ENCODE measurements at regions not wholly inside any gene's neighbourhood (a gene's known extent, or its start where the extent isn't known, plus 50 kb on each side); places are given as distances from the start of the nearest gene placed in this dataset.

- Histone ChIP-seq H3K14ac (ENCODE audit: insufficient read length) (no peak overlapping the region), H2BK120ac (replicated peaks; ENCODE audit: low read depth, low read length) (no peak overlapping the region), H3K79me1 (ENCODE audit: low read depth, low read length) (no peaks in the 10 kb centered on the region), H2BK12ac (ENCODE audit: low read depth, low read length) (no peak overlapping the region), H2BK5ac (ENCODE audit: low read depth, low read length) (no peak overlapping the region), H2AK5ac (ENCODE audit: low read depth, low read length) (no peak overlapping the region), H3K9ac (replicated peaks in 1 of 4; ENCODE audit: extremely low read depth in 1 of 4, low read depth in 3 of 4, low read length in 3 of 4) (no peak overlapping the region), H3K23ac (ENCODE audit: insufficient read length) (no peak overlapping the region), H2AFZ (ENCODE audit: low read length) (no peak overlapping the region), H3K36me3 (ENCODE audit: control insufficient read depth in 2 of 4, insufficient read depth in 4 of 4, low read length in 3 of 4) (no peaks in the 10 kb centered on the region), H3K27me3 (replicated peaks in 1 of 4; ENCODE audit: control insufficient read depth in 3 of 4, extremely low read depth in 1 of 4, insufficient read depth in 3 of 4, low read length in 3 of 4) (no peaks in the 10 kb centered on the region), H3K4ac (replicated peaks; ENCODE audit: insufficient read length, low read depth, low read length) (no peak overlapping the region), H2BK20ac (ENCODE audit: low read length) (no peak overlapping the region), H4K20me1 (replicated peaks in 1 of 2; ENCODE audit: control insufficient read depth in 1 of 2, insufficient read depth in 2 of 2, low read length in 2 of 2) (no peaks in the 10 kb centered on the region), H3K18ac (ENCODE audit: extremely low read depth, low read length) (no peak overlapping the region), H3K56ac (replicated peaks; ENCODE audit: insufficient read length, low read depth, low read length) (no peak overlapping the region), H3K23me2 (ENCODE audit: low read depth, low read length) (no peaks in the 10 kb centered on the region), H4K5ac (ENCODE audit: insufficient read length, low read depth, low read length) (no peak overlapping the region), H2BK15ac (ENCODE audit: low read length) (no peak overlapping the region), H3K4me2 (ENCODE audit: insufficient read depth in 1 of 2, low read depth in 2 of 2, low read length in 2 of 2) (no peak overlapping the region), H3K9me3 (ENCODE audit: insufficient read depth in 2 of 2, low read depth in 1 of 2, low read length in 1 of 2) (no peaks in the 10 kb centered on the region), H3K79me2 (ENCODE audit: control insufficient read depth in 1 of 2, insufficient read depth in 2 of 2, low read length in 2 of 2) (no peaks in the 10 kb centered on the region), H3K27ac (ENCODE audit: low read depth, low read length) (no peak overlapping the region), H3K4me3 (ENCODE audit: extremely low read depth in 1 of 4, insufficient read depth in 2 of 4, low read depth in 3 of 4, low read length in 4 of 4) (no peak overlapping the region), H4K91ac (replicated peaks; ENCODE audit: insufficient read length, low read length) (no peak overlapping the region), H4K8ac (ENCODE audit: extremely low read depth, insufficient read depth, low read length) (no peak overlapping the region), H3K4me1 (replicated peaks in 1 of 4; ENCODE audit: control insufficient read depth in 3 of 4, insufficient read depth in 4 of 4, low read length in 3 of 4) (peaks cover 0 to 6% (median 0%) of the 10 kb centered on the region in 4 experiments; a peak in 2 of 7 replicates)
- 92% methylated on average over 5 of the region's 5 CpGs; no CpG with 5 or more reads in 1 of the 2 experiments for WGBS, 2 experiments (ENCODE audit: extremely low coverage in 1 of 2, insufficient coverage in 1 of 2, insufficient read length in 1 of 2, insufficient replicate concordance in 2 of 2, low coverage in 1 of 2, low lambda C conversion rate in 2 of 2, missing lambda C conversion rate in 1 of 2)
- POLR2A ChIA-PET (ENCODE audit: partially characterized antibody) = no interaction called here
- no peak for DNase-seq (ENCODE audit: low read depth in 1 of 2, low spot score in 2 of 2)
- CTCF ChIA-PET (ENCODE audit: partially characterized antibody) = no interaction called here
- no peak for FAIRE-seq
- TF ChIP-seq E2F6 (IDR thresholded peaks at IDR 0.05) (no peak), POU5F1 (IDR thresholded peaks at IDR 0.05; ENCODE audit: low read depth, low read length) (no peak), CHD1 (IDR thresholded peaks at IDR 0.05; ENCODE audit: low read depth, low read length) (no peak), SP4 (IDR thresholded peaks at IDR 0.05; ENCODE audit: low read length) (no peak), ATF2 (IDR thresholded peaks at IDR 0.05; ENCODE audit: low read length) (no peak), SUZ12 (IDR thresholded peaks at IDR 0.05; ENCODE audit: low read length) (no peak), PHF8 (conservative IDR thresholded peaks at IDR 0.05; ENCODE audit: low read depth, low read length) (no peak), NRF1 (IDR thresholded peaks at IDR 0.05; ENCODE audit: low read depth, low read length) (no peak), RNF2 (IDR thresholded peaks at IDR 0.05; ENCODE audit: borderline replicate concordance, low read depth, low read length, missing control alignments, poor library complexity, severe bottlenecking) (no peak), HDAC2 (IDR thresholded peaks at IDR 0.05; ENCODE audit: borderline replicate concordance in 1 of 2, low read depth in 2 of 2, low read length in 2 of 2) (no peak), CHD2 (IDR thresholded peaks at IDR 0.05; ENCODE audit: low read length) (no peak)
These were observed 172.7 kb downstream of the TAF11L14 start for GRCh38 chr5:17806818-17807468.

Measured in H1 (cell line).